ENCODE measurements at regions not wholly inside any gene's neighbourhood (a gene's known extent, or its start where the extent isn't known, plus 50 kb on each side); places are given as distances from the start of the nearest gene placed in this dataset.

GRCh38 chr1:30607723-30608122, 115.7 kb downstream of the MATN1 start:
- Histone ChIP-seq H3K4me2 (ENCODE audit: low read length) (no peak overlapping the region), H3K27me3 (ENCODE audit: control insufficient read depth, low read length) (peaks cover 9% of the 10 kb centered on the region; the same call in 1 of the 2 replicates), H4K20me1 (ENCODE audit: control insufficient read depth, insufficient read depth, low read depth, low read length) (no peaks in the 10 kb centered on the region), H3K36me3 (ENCODE audit: control insufficient read depth, low read length) (no peaks in the 10 kb centered on the region), H3K4me3 (ENCODE audit: low read length) (no peak overlapping the region), H3F3A (ENCODE audit: control insufficient read depth, insufficient read depth) (no peaks in the 10 kb centered on the region), H3K79me2 (ENCODE audit: control insufficient read depth, low read length) (no peaks in the 10 kb centered on the region), H3K9me2 (replicated peaks; ENCODE audit: control insufficient read depth, low read length) (no peaks in the 10 kb centered on the region), H3K4me1 (ENCODE audit: control insufficient read depth, low read length) (no peaks in the 10 kb centered on the region), H3K9me3 (ENCODE audit: control insufficient read depth, insufficient read depth, low read length) (no peaks in the 10 kb centered on the region), H3K27ac (ENCODE audit: low read depth, low read length) (no peak overlapping the region)
- TF ChIP-seq EZH2phosphoT487 (IDR thresholded peaks at IDR 0.05; ENCODE audit: borderline replicate concordance, low read length) (no peak), CTCF (IDR thresholded peaks at IDR 0.05; ENCODE audit: low read depth, low read length, poor library complexity, severe bottlenecking) (no peak)

GRCh38 chr1:30606166-30606565, 117.2 kb downstream of the MATN1 start:
- no peaks in the 10 kb centered on the region for H3K9me2 ChIP-seq (replicated peaks; ENCODE audit: control insufficient read depth, low read length)
- H3K4me3 ChIP-seq (ENCODE audit: low read length) = no peak overlapping the region
- no peaks in the 10 kb centered on the region for H3F3A ChIP-seq (ENCODE audit: control insufficient read depth, insufficient read depth)
- no peaks in the 10 kb centered on the region for H3K79me2 ChIP-seq (ENCODE audit: control insufficient read depth, low read length)
- no peaks in the 10 kb centered on the region for H4K20me1 ChIP-seq (ENCODE audit: control insufficient read depth, insufficient read depth, low read depth, low read length)
- TF ChIP-seq EZH2phosphoT487 (IDR thresholded peaks at IDR 0.05; ENCODE audit: borderline replicate concordance, low read length) = no peak
- no peak for TF ChIP-seq CTCF (IDR thresholded peaks at IDR 0.05; ENCODE audit: low read depth, low read length, poor library complexity, severe bottlenecking)
- no peaks in the 10 kb centered on the region for H3K36me3 ChIP-seq (ENCODE audit: control insufficient read depth, low read length)
- no peaks in the 10 kb centered on the region for H3K4me1 ChIP-seq (ENCODE audit: control insufficient read depth, low read length)
- 0 out of 2 replicates have a peak, but pooled peaks cover 6% of the 10 kb centered on the region for H3K27me3 ChIP-seq (ENCODE audit: control insufficient read depth, low read length)
- H3K9me3 ChIP-seq (ENCODE audit: control insufficient read depth, insufficient read depth, low read length) = no peaks in the 10 kb centered on the region
- H3K4me2 ChIP-seq (ENCODE audit: low read length) = no peak overlapping the region
- H3K27ac ChIP-seq (ENCODE audit: low read depth, low read length) = no peak overlapping the region

GRCh38 chr1:30605441-30605920, 117.9 kb downstream of the MATN1 start:
- H3K27me3 ChIP-seq (ENCODE audit: control insufficient read depth, low read length) = 0 out of 2 replicates have a peak, but pooled peaks cover 6% of the 10 kb centered on the region
- H3K4me1 ChIP-seq (ENCODE audit: control insufficient read depth, low read length) = no peaks in the 10 kb centered on the region
- TF ChIP-seq EZH2phosphoT487 (IDR thresholded peaks at IDR 0.05; ENCODE audit: borderline replicate concordance, low read length) = no peak
- TF ChIP-seq CTCF (IDR thresholded peaks at IDR 0.05; ENCODE audit: low read depth, low read length, poor library complexity, severe bottlenecking) = no peak
- H3K36me3 ChIP-seq (ENCODE audit: control insufficient read depth, low read length) = no peaks in the 10 kb centered on the region
- H3K9me3 ChIP-seq (ENCODE audit: control insufficient read depth, insufficient read depth, low read length) = no peaks in the 10 kb centered on the region
- no peak overlapping the region for H3K27ac ChIP-seq (ENCODE audit: low read depth, low read length)
- H3K4me2 ChIP-seq (ENCODE audit: low read length) = no peak overlapping the region
- no peaks in the 10 kb centered on the region for H4K20me1 ChIP-seq (ENCODE audit: control insufficient read depth, insufficient read depth, low read depth, low read length)
- H3K79me2 ChIP-seq (ENCODE audit: control insufficient read depth, low read length) = no peaks in the 10 kb centered on the region
- H3K9me2 ChIP-seq (replicated peaks; ENCODE audit: control insufficient read depth, low read length) = no peaks in the 10 kb centered on the region
- H3K4me3 ChIP-seq (ENCODE audit: low read length) = no peak overlapping the region
- H3F3A ChIP-seq (ENCODE audit: control insufficient read depth, insufficient read depth) = no peaks in the 10 kb centered on the region
